Tibial artery (tissue), 4 donors: ENCODE measurements at regions not wholly inside any gene's neighbourhood (a gene's known extent, or its start where the extent isn't known, plus 50 kb on each side); places are given as distances from the start of the nearest gene placed in this dataset.

ENCODE experiments used
- DNase-seq, 2 donors: peaks; one replicate each; pipeline ENCODE4 v3.0.0-alpha.2; 2019
- H3K27ac ChIP-seq, 2 donors: fragments of 200-600 bp; sonication (generic) in 1 of 2; 1 replicate in 1 of 2; 2 replicates in 1 of 2; pipeline ENCODE4 v1.5.1; 2018 to 2019; ENCODE audit warnings: mild to moderate bottlenecking in 1 of 2
- H3K27me3 ChIP-seq, 2 donors: fragments of 200-600 bp; sonication (generic) in 1 of 2; one replicate each; pipeline versions ENCODE4 v1.5.1 to v1.6.0; 2016 to 2019
- H3K36me3 ChIP-seq, 3 donors: fragments of 200-600 bp; sonication (generic) in 2 of 3; one replicate each; pipeline ENCODE4 v1.5.1; 2016 to 2019; ENCODE audit warnings: mild to moderate bottlenecking in 2 of 3
- H3K4me1 ChIP-seq, 4 donors: fragments of 200-600 bp; sonication (generic) in 2 of 4; 1 replicate in 3 of 4; 2 replicates in 1 of 4; pipeline ENCODE4 v1.5.1; 2016 to 2019
- H3K4me3 ChIP-seq, 2 donors: fragments of 200-600 bp; sonication (generic) in 1 of 2; 1 replicate in 1 of 2; 2 replicates in 1 of 2; pipeline ENCODE4 v1.5.1; 2018 to 2019; ENCODE audit warnings: mild to moderate bottlenecking in 2 of 2
- H3K9me3 ChIP-seq, 3 donors: fragments of 200-600 bp; sonication (generic) in 1 of 3; one replicate each; pipeline ENCODE4 v1.5.1; 2016 to 2019
- intact Hi-C: fragments of 100-400 bp; cut with DNase I; formaldehyde crosslinking; loops from one replicate; pipeline ENCODE4 v1.15.0; 2023; ENCODE audit warnings: low total_unique reads
- TF ChIP-seq, protein P1 (sequence below), 2 experiments: fragments of 200-600 bp in 1 of 2; fragments of 450-650 bp in 1 of 2; IDR thresholded peaks; one replicate each; pipeline ENCODE4 v1.5.1; 2017 to 2019; ENCODE audit warnings: antibody characterized with exemption in 2 of 2, mild to moderate bottlenecking in 1 of 2, moderate library complexity in 1 of 2

DNA sequence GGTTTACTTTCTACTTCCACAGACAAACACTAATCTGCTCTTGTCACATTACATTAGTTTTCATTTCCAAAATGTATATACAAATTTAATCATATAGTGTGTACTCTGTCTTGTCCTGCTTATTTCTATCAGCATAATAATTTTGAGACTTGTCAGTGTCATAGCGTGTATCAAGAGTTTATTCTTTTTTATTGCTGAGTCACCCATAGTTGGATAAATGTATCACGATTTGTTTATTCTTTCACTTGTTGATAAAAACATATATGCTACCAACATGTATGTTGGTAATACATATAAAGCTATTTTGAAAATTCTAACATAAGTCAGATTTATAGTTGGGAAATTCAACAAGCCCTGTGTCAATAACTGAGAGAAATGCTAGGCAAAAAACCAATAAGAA is 261.2 kb downstream of the TRAM1L1 start:
- DNase-seq = no peak
- Histone ChIP-seq H3K9me3 (peaks cover 0 to 3% (median 0%) of the 10 kb centered on the region in 3 donors), H3K27me3 (no peaks in the 10 kb centered on the region), H3K4me1 (no peaks in the 10 kb centered on the region), H3K27ac (no peak overlapping the region), H3K36me3 (no peaks in the 10 kb centered on the region), H3K4me3 (no peak overlapping the region)
- TF ChIP-seq, protein P1, sequence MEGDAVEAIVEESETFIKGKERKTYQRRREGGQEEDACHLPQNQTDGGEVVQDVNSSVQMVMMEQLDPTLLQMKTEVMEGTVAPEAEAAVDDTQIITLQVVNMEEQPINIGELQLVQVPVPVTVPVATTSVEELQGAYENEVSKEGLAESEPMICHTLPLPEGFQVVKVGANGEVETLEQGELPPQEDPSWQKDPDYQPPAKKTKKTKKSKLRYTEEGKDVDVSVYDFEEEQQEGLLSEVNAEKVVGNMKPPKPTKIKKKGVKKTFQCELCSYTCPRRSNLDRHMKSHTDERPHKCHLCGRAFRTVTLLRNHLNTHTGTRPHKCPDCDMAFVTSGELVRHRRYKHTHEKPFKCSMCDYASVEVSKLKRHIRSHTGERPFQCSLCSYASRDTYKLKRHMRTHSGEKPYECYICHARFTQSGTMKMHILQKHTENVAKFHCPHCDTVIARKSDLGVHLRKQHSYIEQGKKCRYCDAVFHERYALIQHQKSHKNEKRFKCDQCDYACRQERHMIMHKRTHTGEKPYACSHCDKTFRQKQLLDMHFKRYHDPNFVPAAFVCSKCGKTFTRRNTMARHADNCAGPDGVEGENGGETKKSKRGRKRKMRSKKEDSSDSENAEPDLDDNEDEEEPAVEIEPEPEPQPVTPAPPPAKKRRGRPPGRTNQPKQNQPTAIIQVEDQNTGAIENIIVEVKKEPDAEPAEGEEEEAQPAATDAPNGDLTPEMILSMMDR (IDR thresholded peaks at IDR 0.05) = no peak
- intact Hi-C loops = no loop called here

DNA sequence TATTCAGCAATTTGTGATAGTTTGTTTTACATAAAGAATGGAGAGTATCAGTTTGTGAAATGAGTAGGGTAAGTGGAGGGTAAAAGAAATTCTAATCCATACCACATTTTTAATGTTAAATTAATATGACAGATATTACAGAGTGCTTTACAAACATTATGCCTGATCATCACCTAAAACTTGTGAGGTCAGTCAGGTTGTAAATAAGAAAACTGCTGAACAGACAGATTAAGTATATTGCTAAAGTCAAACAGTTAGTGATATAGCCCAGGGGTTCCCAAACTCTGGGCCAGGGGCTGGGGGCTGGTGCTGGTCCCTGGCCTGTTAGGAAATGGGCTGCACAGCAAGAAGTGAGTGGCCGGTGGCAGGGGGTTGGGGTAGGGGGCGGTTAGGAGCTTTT is 273.6 kb downstream of the TRAM1L1 start:
- H3K36me3 ChIP-seq = no peaks in the 10 kb centered on the region
- no peak for DNase-seq
- no peak overlapping the region for H3K27ac ChIP-seq
- intact Hi-C loops = no loop called here
- H3K9me3 ChIP-seq = no peaks in the 10 kb centered on the region
- no peak overlapping the region for H3K4me3 ChIP-seq
- H3K27me3 ChIP-seq = no peaks in the 10 kb centered on the region
- no peaks in the 10 kb centered on the region for H3K4me1 ChIP-seq
- TF ChIP-seq, protein P1 (IDR thresholded peaks at IDR 0.05) = no peak

DNA sequence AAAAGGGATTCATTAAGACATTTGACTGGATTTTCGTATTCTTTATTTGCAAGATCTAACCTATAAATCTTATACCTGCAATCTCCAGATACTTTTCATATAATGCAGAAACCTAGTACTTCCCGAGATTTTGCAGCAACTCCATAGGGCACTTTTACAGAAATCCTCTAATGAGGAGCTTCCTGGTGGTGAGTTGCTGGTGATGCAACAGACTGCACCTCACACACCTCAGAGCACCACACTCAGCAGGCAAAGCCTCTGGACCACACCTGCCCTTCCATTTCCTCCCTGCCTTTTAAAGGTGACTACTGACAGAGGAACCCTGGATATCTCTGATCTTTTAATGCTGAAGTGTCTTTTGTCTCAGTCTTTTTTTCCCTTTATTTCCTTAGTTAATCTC is 289.4 kb downstream of the TRAM1L1 start:
- DNase-seq = no peak
- intact Hi-C loops = no loop called here
- no peak overlapping the region for H3K4me3 ChIP-seq
- H3K9me3 ChIP-seq = no peaks in the 10 kb centered on the region
- no peaks in the 10 kb centered on the region for H3K36me3 ChIP-seq
- TF ChIP-seq, protein P1 (IDR thresholded peaks at IDR 0.05) = no peak
- H3K27ac ChIP-seq = no peak overlapping the region
- no peaks in the 10 kb centered on the region for H3K4me1 ChIP-seq
- H3K27me3 ChIP-seq = no peaks in the 10 kb centered on the region

DNA sequence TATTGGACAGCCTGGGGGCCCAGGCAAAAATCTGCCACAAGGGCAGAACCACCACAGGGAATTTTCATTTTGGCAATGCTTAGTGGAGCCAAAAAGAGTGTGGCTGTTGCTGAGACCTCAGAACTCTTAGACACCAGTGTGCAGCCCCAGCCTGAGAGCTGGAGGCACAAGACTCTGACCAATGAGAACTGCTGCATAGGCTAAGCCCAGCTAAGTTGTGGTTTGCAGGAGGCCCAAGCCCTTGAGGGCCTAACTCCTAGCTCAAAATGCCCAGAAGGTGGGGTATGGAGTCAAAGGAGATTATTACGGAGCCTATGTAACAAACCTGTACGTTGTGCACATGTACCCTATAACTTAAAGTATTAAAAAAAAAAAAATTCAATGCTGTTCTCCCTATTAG is 296.7 kb downstream of the TRAM1L1 start:
- Histone ChIP-seq H3K27me3 (no peaks in the 10 kb centered on the region), H3K9me3 (no peaks in the 10 kb centered on the region), H3K36me3 (no peaks in the 10 kb centered on the region), H3K27ac (no peak overlapping the region), H3K4me3 (no peak overlapping the region), H3K4me1 (no peaks in the 10 kb centered on the region)
- intact Hi-C loops = no loop called here
- TF ChIP-seq, protein P1 (IDR thresholded peaks at IDR 0.05) = no peak
- no peak for DNase-seq

DNA sequence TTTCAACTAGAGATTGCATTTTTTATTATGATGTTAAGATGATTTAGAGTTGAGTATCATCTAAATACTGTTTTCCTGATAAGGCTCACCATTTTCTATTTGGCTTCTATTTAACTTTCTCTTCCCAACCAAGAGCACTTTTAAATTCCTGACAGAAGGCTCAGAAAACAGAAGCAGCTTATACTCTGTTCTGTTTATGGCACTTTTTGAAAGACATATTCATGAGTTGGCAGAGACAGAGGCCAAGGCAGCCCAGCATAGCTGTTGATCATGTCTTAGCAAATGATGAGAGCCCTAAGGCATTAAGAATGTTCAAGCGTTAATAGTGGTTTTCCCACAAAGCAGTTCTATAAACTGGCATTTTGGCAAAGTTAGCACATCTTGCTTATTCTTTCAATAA is 330.3 kb downstream of the TRAM1L1 start:
- DNase-seq = no peak
- H3K4me1 ChIP-seq = no peaks in the 10 kb centered on the region
- no peak overlapping the region for H3K4me3 ChIP-seq
- intact Hi-C loops = no loop called here
- TF ChIP-seq, protein P1 (IDR thresholded peaks at IDR 0.05) = no peak
- no peaks in the 10 kb centered on the region for H3K27me3 ChIP-seq
- H3K27ac ChIP-seq = no peak overlapping the region
- no peaks in the 10 kb centered on the region for H3K9me3 ChIP-seq
- no peaks in the 10 kb centered on the region for H3K36me3 ChIP-seq

DNA sequence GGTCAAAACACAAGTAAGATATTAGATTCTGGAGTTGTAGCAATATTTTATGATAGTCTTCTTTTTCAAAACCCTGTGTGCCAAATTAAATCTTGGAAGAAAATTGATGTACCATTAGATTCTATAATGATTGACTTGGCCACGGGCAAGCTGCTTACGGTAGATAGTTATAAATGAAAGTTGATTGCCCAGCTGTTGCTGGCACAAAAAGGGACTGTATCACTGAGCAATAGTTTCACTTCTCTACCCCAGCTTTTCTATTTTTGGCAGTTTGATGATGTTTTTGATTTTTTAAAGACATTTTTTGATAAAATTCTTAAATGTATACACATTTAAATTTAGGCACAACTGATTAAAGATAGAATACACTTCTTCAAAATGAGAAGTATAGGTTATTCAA is 333.3 kb downstream of the TRAM1L1 start:
- DNase-seq = no peak
- no peaks in the 10 kb centered on the region for H3K9me3 ChIP-seq
- TF ChIP-seq, protein P1 (IDR thresholded peaks at IDR 0.05) = no peak
- intact Hi-C loops = no loop called here
- H3K4me1 ChIP-seq = no peaks in the 10 kb centered on the region
- no peak overlapping the region for H3K27ac ChIP-seq
- H3K4me3 ChIP-seq = no peak overlapping the region
- no peaks in the 10 kb centered on the region for H3K27me3 ChIP-seq
- H3K36me3 ChIP-seq = no peaks in the 10 kb centered on the region
